HEK293 (cell line): ENCODE measurements at regions not wholly inside any gene's neighbourhood (a gene's known extent, or its start where the extent isn't known, plus 50 kb on each side); places are given as distances from the start of the nearest gene placed in this dataset.

Experiments
- CTCF ChIA-PET: fragments of 350-600 bp; formaldehyde crosslinking; extraction: SDS; loops from one replicate; lab custom pipeline; 2021; ENCODE audit warnings: antibody characterized with exemption; lab: Yijun Ruan, JAX
- POLR2A ChIA-PET: fragments of 300-600 bp; formaldehyde crosslinking; extraction: SDS; loops from one replicate; lab custom pipeline; 2020; ENCODE audit warnings: antibody characterized with exemption, inconsistent platforms; lab: Yijun Ruan, JAX
- H3K27ac ChIP-seq: fragments of 200-500 bp; sonication (Bioruptor generic); 2 replicates; pipeline ENCODE4 v1.5.1; 2014; ENCODE audit warnings: low read depth, low read length, control low read depth, inconsistent platforms; ENCODE audit errors: extremely low read depth
- H3K36me3 ChIP-seq, 2 experiments: fragments of 200-500 bp in 1 of 2; sonication (Bioruptor generic) in 1 of 2; 1 replicate in 1 of 2; 2 replicates in 1 of 2; pipeline ENCODE4 v1.5.1; 2014 to 2017; ENCODE audit warnings: inconsistent platforms in 2 of 2, low read length in 2 of 2; ENCODE audit not compliant: control insufficient read depth in 2 of 2, insufficient read depth in 1 of 2
- H3K4me1 ChIP-seq: fragments of 200-500 bp; sonication (Bioruptor generic); 2 replicates; pipeline ENCODE4 v1.5.1; 2014; ENCODE audit warnings: mild to moderate bottlenecking, low read length, inconsistent platforms; ENCODE audit not compliant: control insufficient read depth, insufficient read depth
- H3K4me3 ChIP-seq: 2 replicates; pipeline ENCODE4 v1.5.1; 2011; ENCODE audit warnings: low read depth, mild to moderate bottlenecking, control low read depth, low read length, moderate library complexity
- H3K9me3 ChIP-seq: fragments of 200-500 bp; sonication (Bioruptor generic); 2 replicates; pipeline ENCODE4 v1.5.1; 2014; ENCODE audit warnings: low read depth, low read length, inconsistent platforms; ENCODE audit not compliant: control insufficient read depth, insufficient read depth
- KLF1 ChIP-seq: fragments of 450-650 bp; formaldehyde crosslinking; IDR thresholded peaks from 2 replicates; pipeline ENCODE4 v1.5.1; 2016; ENCODE audit warnings: missing biosample characterization, missing genetic modification characterization
- KLF17 ChIP-seq: fragments of 450-650 bp; formaldehyde crosslinking; IDR thresholded peaks from 2 replicates; pipeline ENCODE4 v1.5.1; 2016; ENCODE audit warnings: missing biosample characterization, missing genetic modification characterization
- PRDM6 ChIP-seq: fragments of 450-650 bp; formaldehyde crosslinking; IDR thresholded peaks from 2 replicates; pipeline ENCODE4 v1.5.1; 2017; ENCODE audit warnings: missing biosample characterization, missing genetic modification characterization
- ZNF140 ChIP-seq: fragments of 450-650 bp; formaldehyde crosslinking; IDR thresholded peaks from 2 replicates; pipeline ENCODE4 v1.5.1; 2016; ENCODE audit warnings: missing biosample characterization, missing genetic modification characterization
- ZNF146 ChIP-seq: fragments of 450-650 bp; formaldehyde crosslinking; IDR thresholded peaks from 2 replicates; pipeline ENCODE4 v1.5.1; 2016; ENCODE audit warnings: missing biosample characterization, missing genetic modification characterization
- ZNF19 ChIP-seq: fragments of 450-650 bp; formaldehyde crosslinking; IDR thresholded peaks from 2 replicates; pipeline ENCODE4; 2016; ENCODE audit warnings: missing biosample characterization, missing genetic modification characterization, low read depth
- ZNF274 ChIP-seq, 2 experiments: fragments of 200-500 bp in 1 of 2; fragments of 450-650 bp in 1 of 2; sonication (Bioruptor generic) in 1 of 2; formaldehyde crosslinking in 1 of 2; IDR thresholded peaks; 2 replicates each; pipeline versions ENCODE4 v1.5.1 to v1.6.1; 2014 to 2016; ENCODE audit warnings: borderline replicate concordance in 1 of 2, inconsistent platforms in 1 of 2, low read length in 1 of 2, missing biosample characterization in 1 of 2, missing genetic modification characterization in 1 of 2
- ZNF426 ChIP-seq: fragments of 450-650 bp; formaldehyde crosslinking; IDR thresholded peaks from 2 replicates; pipeline ENCODE4 v1.5.1; 2017; ENCODE audit warnings: missing biosample characterization, missing genetic modification characterization, mild to moderate bottlenecking, inconsistent platforms, moderate library complexity
- ZNF521 ChIP-seq: fragments of 450-650 bp; formaldehyde crosslinking; IDR thresholded peaks from 2 replicates; pipeline ENCODE4 v1.5.1; 2017; ENCODE audit warnings: missing biosample characterization, mild to moderate bottlenecking, missing genetic modification characterization
- ZNF768 ChIP-seq: fragments of 450-650 bp; formaldehyde crosslinking; IDR thresholded peaks from 2 replicates; pipeline ENCODE4 v1.5.1; 2018; ENCODE audit warnings: missing biosample characterization, mild to moderate bottlenecking, missing genetic modification characterization
- ZNF776 ChIP-seq: fragments of 450-650 bp; formaldehyde crosslinking; IDR thresholded peaks from 2 replicates; pipeline ENCODE4 v1.5.0; 2017; ENCODE audit warnings: missing biosample characterization, missing genetic modification characterization, borderline replicate concordance
- ZNF777 ChIP-seq: fragments of 450-650 bp; formaldehyde crosslinking; IDR thresholded peaks from 2 replicates; pipeline ENCODE4 v1.5.1; 2017; ENCODE audit warnings: missing biosample characterization, missing genetic modification characterization, borderline replicate concordance
- ZSCAN5A ChIP-seq: fragments of 450-650 bp; formaldehyde crosslinking; IDR thresholded peaks from 2 replicates; pipeline ENCODE4 v1.5.1; 2016; ENCODE audit warnings: missing biosample characterization, missing genetic modification characterization
- TF ChIP-seq, protein P1 (sequence below): fragments of 450-650 bp; formaldehyde crosslinking; IDR thresholded peaks from 2 replicates; pipeline ENCODE4 v1.5.1; 2016; ENCODE audit warnings: missing biosample characterization, missing genetic modification characterization
- TF ChIP-seq, protein P2 (sequence below): sonication (generic); formaldehyde crosslinking; IDR thresholded peaks from 2 replicates; pipeline ENCODE4 v1.8.1; 2022; ENCODE audit warnings: mild to moderate bottlenecking, moderate library complexity, missing genetic modification reagents

GRCh38 chrX:54615109-54615508 is 85.1 kb downstream of the GNL3L start:
- Histone ChIP-seq H3K27ac (no peak overlapping the region), H3K4me3 (no peak overlapping the region), H3K9me3 (no peaks in the 10 kb centered on the region; the same call in 1 of the 2 replicates), H3K36me3 (no peaks in the 10 kb centered on the region), H3K4me1 (no peaks in the 10 kb centered on the region)
- TF ChIP-seq ZNF19 (tag by site-specific recombination): no peak
- no peak for TF ChIP-seq ZSCAN5A (tag by site-specific recombination)
- TF ChIP-seq, protein P1, sequence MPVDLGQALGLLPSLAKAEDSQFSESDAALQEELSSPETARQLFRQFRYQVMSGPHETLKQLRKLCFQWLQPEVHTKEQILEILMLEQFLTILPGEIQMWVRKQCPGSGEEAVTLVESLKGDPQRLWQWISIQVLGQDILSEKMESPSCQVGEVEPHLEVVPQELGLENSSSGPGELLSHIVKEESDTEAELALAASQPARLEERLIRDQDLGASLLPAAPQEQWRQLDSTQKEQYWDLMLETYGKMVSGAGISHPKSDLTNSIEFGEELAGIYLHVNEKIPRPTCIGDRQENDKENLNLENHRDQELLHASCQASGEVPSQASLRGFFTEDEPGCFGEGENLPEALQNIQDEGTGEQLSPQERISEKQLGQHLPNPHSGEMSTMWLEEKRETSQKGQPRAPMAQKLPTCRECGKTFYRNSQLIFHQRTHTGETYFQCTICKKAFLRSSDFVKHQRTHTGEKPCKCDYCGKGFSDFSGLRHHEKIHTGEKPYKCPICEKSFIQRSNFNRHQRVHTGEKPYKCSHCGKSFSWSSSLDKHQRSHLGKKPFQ (tag by site-specific recombination): no peak
- no peak for TF ChIP-seq ZNF777
- TF ChIP-seq ZNF146 (tag by site-specific recombination): peak; percentile 75
- TF ChIP-seq ZNF140 (tag by site-specific recombination): peak; percentile 52; the same call in 1 of the 2 replicates
- no peak for TF ChIP-seq ZNF274 (IDR thresholded peaks at IDR 0.05; ENCODE audit: low read length)
- no peak for TF ChIP-seq ZNF274 (tag by site-specific recombination; IDR thresholded peaks at IDR 0.05; ENCODE audit: borderline replicate concordance)
- TF ChIP-seq KLF1: no peak
- ChIA-PET CTCF (no interaction called here), POLR2A (no interaction called here)

DNA sequence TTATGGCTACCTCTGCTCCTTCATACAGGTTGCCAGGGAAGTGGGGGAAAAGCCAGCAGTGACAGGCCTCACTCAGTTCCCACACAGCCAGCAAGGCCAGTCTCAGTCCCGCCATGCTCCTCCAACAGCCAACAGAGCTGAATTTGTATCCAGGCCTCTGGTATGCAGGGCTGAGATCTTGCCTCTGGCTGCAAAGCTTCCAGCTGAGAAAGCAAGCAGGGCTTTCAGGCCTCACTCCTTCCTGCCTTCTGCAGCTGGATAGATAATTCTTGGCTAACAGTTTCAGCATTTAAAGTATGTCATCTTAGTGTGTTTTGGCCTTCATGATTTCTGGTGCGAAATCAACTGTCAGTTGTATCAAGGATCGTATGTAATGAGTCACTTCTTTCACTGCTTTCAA is 103.6 kb downstream of the GNL3L start:
- ChIA-PET CTCF (no interaction called here), POLR2A (no interaction called here)
- Histone ChIP-seq H3K9me3 (no peaks in the 10 kb centered on the region), H3K36me3 (no peaks in the 10 kb centered on the region), H3K4me3 (no peak overlapping the region), H3K4me1 (no peaks in the 10 kb centered on the region), H3K27ac (no peak overlapping the region)
- TF ChIP-seq KLF17 (tag by site-specific recombination) (no peak), PRDM6 (no peak), ZNF776 (tag by site-specific recombination) (no peak), ZNF521 (tag by site-specific recombination) (no peak), ZNF768 (tag by site-specific recombination) (no peak), ZNF426 (tag by site-specific recombination) (no peak)
- TF ChIP-seq, protein P2, sequence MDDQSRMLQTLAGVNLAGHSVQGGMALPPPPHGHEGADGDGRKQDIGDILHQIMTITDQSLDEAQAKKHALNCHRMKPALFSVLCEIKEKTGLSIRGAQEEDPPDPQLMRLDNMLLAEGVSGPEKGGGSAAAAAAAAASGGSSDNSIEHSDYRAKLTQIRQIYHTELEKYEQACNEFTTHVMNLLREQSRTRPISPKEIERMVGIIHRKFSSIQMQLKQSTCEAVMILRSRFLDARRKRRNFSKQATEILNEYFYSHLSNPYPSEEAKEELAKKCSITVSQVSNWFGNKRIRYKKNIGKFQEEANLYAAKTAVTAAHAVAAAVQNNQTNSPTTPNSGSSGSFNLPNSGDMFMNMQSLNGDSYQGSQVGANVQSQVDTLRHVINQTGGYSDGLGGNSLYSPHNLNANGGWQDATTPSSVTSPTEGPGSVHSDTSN (CRISPR knock-in tag): no peak
